GM21447 (cell line): ENCODE measurements at regions not wholly inside any gene's neighbourhood (a gene's known extent, or its start where the extent isn't known, plus 50 kb on each side); places are given as distances from the start of the nearest gene placed in this dataset.
"Not testable (repeated sequence)": the region's sequence is repeated elsewhere in the genome, so short reads cannot be mapped to it uniquely, and the experiment has no call there.

ENCODE experiments used
- ATAC-seq: cut with Tn5 transposase; IDR thresholded peaks from one replicate; pipeline ENCODE4 v1.9.1; 2021; ENCODE audit not compliant: unreplicated experiment

- ATAC-seq: no peak
Observed at GRCh38 chr2:154961676-154962075, 263.2 kb downstream of the KCNJ3 start.

GRCh38 chr2:154960802-154961583 lies 262.5 kb downstream of the KCNJ3 start:
- ATAC-seq: no peak

- no peak for ATAC-seq
Observed at GRCh38 chr2:154952346-154952980, 254.0 kb downstream of the KCNJ3 start.

- ATAC-seq: not testable (repeated sequence)
Observed at GRCh38 chr2:154947416-154947815, 248.9 kb downstream of the KCNJ3 start.

- ATAC-seq: no peak
Observed at GRCh38 chr2:154945984-154946383, 247.5 kb downstream of the KCNJ3 start.

- no peak for ATAC-seq
Observed at GRCh38 chr2:154941379-154941778, 242.9 kb downstream of the KCNJ3 start.

- no peak for ATAC-seq
Observed at GRCh38 chr2:154934213-154934612, 235.7 kb downstream of the KCNJ3 start.

- no peak for ATAC-seq
Observed at GRCh38 chr2:154924531-154924930, 226.0 kb downstream of the KCNJ3 start.

- no peak for ATAC-seq
Observed at GRCh38 chr2:154914561-154914960, 216.1 kb downstream of the KCNJ3 start.

- ATAC-seq: no peak
Observed at GRCh38 chr2:154912215-154912614, 213.7 kb downstream of the KCNJ3 start.

GRCh38 chr2:154911729-154912128 lies 213.2 kb downstream of the KCNJ3 start:
- ATAC-seq: no peak

GRCh38 chr2:154910701-154911100 lies 212.2 kb downstream of the KCNJ3 start:
- ATAC-seq: no peak

- no peak for ATAC-seq
Observed at GRCh38 chr2:154908327-154908726, 209.8 kb downstream of the KCNJ3 start.
